ENCODE measurements at regions not wholly inside any gene's neighbourhood (a gene's known extent, or its start where the extent isn't known, plus 50 kb on each side); places are given as distances from the start of the nearest gene placed in this dataset.

GRCh38 chr7:145902123-145902522 is 214.5 kb upstream of the CNTNAP2 start:
- POLR2A ChIA-PET = no interaction called here
- Histone ChIP-seq H3K4me2 (no peak overlapping the region), H3K4me3 (no peak overlapping the region), H3K9me3 (peaks cover 7% of the 10 kb centered on the region; the same call in 1 of the 3 replicates), H3K27ac (no peak overlapping the region), H3K4me1 (no peaks in the 10 kb centered on the region)
- DNase-seq (ENCODE audit: low read depth in 1 of 2, low spot score in 1 of 2) (no peak), ATAC-seq (no peak), FAIRE-seq (no peak)
- CTCF ChIA-PET = no interaction called here
- WGBS (ENCODE audit: missing lambda C conversion rate) = 0% methylated on average over 3 of the region's 3 CpGs
- TF ChIP-seq FOXS1 (CRISPR knock-in tag; IDR thresholded peaks at IDR 0.05) (no peak), MAZ (IDR thresholded peaks at IDR 0.05; ENCODE audit: borderline replicate concordance, low read depth, low read length) (no peak), CTCF (IDR thresholded peaks at IDR 0.05) (no peak), JUN (IDR thresholded peaks at IDR 0.05) (no peak), SMC3 (IDR thresholded peaks at IDR 0.05) (no peak), CEBPB (IDR thresholded peaks at IDR 0.05) (no peak), TFCP2L1 (CRISPR knock-in tag; IDR thresholded peaks at IDR 0.05) (no peak), ZC3H11A (IDR thresholded peaks at IDR 0.05) (no peak), CHD2 (IDR thresholded peaks at IDR 0.05; ENCODE audit: low read length, partially characterized antibody) (no peak), NPAS2 (CRISPR knock-in tag; IDR thresholded peaks at IDR 0.05; ENCODE audit: borderline replicate concordance) (no peak), PBX3 (IDR thresholded peaks at IDR 0.05) (no peak), EHMT2 (IDR thresholded peaks at IDR 0.05; ENCODE audit: low read depth) (no peak), KDM5A (IDR thresholded peaks at IDR 0.05) (no peak), JUNB (IDR thresholded peaks at IDR 0.05) (no peak)

GRCh38 chr7:145899938-145900337 is 216.7 kb upstream of the CNTNAP2 start:
- no peak overlapping the region for H3K4me2 ChIP-seq
- ATAC-seq (no peak), DNase-seq (ENCODE audit: low read depth in 1 of 2, low spot score in 1 of 2) (no peak), FAIRE-seq (no peak)
- H3K27ac ChIP-seq = no peak overlapping the region
- no peaks in the 10 kb centered on the region for H3K4me1 ChIP-seq
- peaks cover 7% of the 10 kb centered on the region; the same call in 1 of the 3 replicates for H3K9me3 ChIP-seq
- CTCF ChIA-PET = no interaction called here
- WGBS (ENCODE audit: missing lambda C conversion rate) = 4% methylated on average over 2 of the region's 2 CpGs
- no peak overlapping the region for H3K4me3 ChIP-seq
- POLR2A ChIA-PET = no interaction called here
- TF ChIP-seq E2F6 (IDR thresholded peaks at IDR 0.05; ENCODE audit: borderline replicate concordance, low read depth) (no peak), BHLHE40 (IDR thresholded peaks at IDR 0.05; ENCODE audit: low read depth, low read length) (no peak), NFE2L2 (conservative IDR thresholded peaks at IDR 0.05; ENCODE audit: low read length) (no peak), EHMT2 (IDR thresholded peaks at IDR 0.05; ENCODE audit: low read depth) (no peak), MAFK (IDR thresholded peaks at IDR 0.05; ENCODE audit: partially characterized antibody) (no peak), EHF (CRISPR knock-in tag; IDR thresholded peaks at IDR 0.05) (no peak), MYC (IDR thresholded peaks at IDR 0.05; ENCODE audit: borderline replicate concordance, low read length) (no peak), ZFP36 (IDR thresholded peaks at IDR 0.05; ENCODE audit: borderline replicate concordance, partially characterized antibody) (no peak)

GRCh38 chr7:145893925-145894535 is 222.6 kb upstream of the CNTNAP2 start:
- no peak overlapping the region for H3K27ac ChIP-seq
- no peaks in the 10 kb centered on the region for H3K4me1 ChIP-seq
- no peak overlapping the region for H3K4me2 ChIP-seq
- CTCF ChIA-PET = interaction anchor here (1.6 kb wide), 1 partner anchor 9 kb away, joined by 3 read pairs; no protein-coding TSS in a partner anchor
- 5% methylated on average over 4 of the region's 4 CpGs for WGBS (ENCODE audit: missing lambda C conversion rate)
- ATAC-seq = no peak
- no peak for TF ChIP-seq EP300 (IDR thresholded peaks at IDR 0.05)
- TF ChIP-seq CEBPB (IDR thresholded peaks at IDR 0.05) = no peak
- TF ChIP-seq MYC (IDR thresholded peaks at IDR 0.05; ENCODE audit: borderline replicate concordance, low read length) = no peak
- TF ChIP-seq REST (IDR thresholded peaks at IDR 0.05) = no peak
- TF ChIP-seq CHD2 (IDR thresholded peaks at IDR 0.05; ENCODE audit: low read length, partially characterized antibody) = no peak
- FAIRE-seq = no peak
- H3K4me3 ChIP-seq = no peak overlapping the region
- no peaks in the 10 kb centered on the region for H3K9me3 ChIP-seq
- POLR2A ChIA-PET = no interaction called here
- no peak for DNase-seq (ENCODE audit: low read depth in 1 of 2, low spot score in 1 of 2)

Measured in A549 (cell line).